Thyroid gland (tissue), 4 donors: ENCODE measurements at regions not wholly inside any gene's neighbourhood (a gene's known extent, or its start where the extent isn't known, plus 50 kb on each side); places are given as distances from the start of the nearest gene placed in this dataset.
"Not testable (repeated sequence)": the region's sequence is repeated elsewhere in the genome, so short reads cannot be mapped to it uniquely, and the experiment has no call there.

ENCODE experiments used
- POLR2A ChIP-seq, 2 donors: fragments of 450-650 bp; IDR thresholded peaks; one replicate each; pipeline ENCODE4 v1.6.1; 2017; ENCODE audit warnings: antibody characterized with exemption in 2 of 2, mild to moderate bottlenecking in 2 of 2, moderate library complexity in 1 of 2
- TF ChIP-seq, protein P1 (sequence below), 6 experiments: fragments of 200-600 bp in 3 of 6; fragments of 450-650 bp in 3 of 6; sonication (generic) in 3 of 6; IDR thresholded peaks; one replicate each; pipeline ENCODE4 v1.5.1; 2016 to 2019; ENCODE audit warnings: antibody characterized with exemption in 6 of 6, mild to moderate bottlenecking in 2 of 6, inconsistent platforms in 1 of 6, moderate library complexity in 1 of 6

GRCh38 chr4:13761581-13761980 lies 134.1 kb upstream of the BOD1L1 start:
- TF ChIP-seq, protein P1, sequence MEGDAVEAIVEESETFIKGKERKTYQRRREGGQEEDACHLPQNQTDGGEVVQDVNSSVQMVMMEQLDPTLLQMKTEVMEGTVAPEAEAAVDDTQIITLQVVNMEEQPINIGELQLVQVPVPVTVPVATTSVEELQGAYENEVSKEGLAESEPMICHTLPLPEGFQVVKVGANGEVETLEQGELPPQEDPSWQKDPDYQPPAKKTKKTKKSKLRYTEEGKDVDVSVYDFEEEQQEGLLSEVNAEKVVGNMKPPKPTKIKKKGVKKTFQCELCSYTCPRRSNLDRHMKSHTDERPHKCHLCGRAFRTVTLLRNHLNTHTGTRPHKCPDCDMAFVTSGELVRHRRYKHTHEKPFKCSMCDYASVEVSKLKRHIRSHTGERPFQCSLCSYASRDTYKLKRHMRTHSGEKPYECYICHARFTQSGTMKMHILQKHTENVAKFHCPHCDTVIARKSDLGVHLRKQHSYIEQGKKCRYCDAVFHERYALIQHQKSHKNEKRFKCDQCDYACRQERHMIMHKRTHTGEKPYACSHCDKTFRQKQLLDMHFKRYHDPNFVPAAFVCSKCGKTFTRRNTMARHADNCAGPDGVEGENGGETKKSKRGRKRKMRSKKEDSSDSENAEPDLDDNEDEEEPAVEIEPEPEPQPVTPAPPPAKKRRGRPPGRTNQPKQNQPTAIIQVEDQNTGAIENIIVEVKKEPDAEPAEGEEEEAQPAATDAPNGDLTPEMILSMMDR (IDR thresholded peaks at IDR 0.05), result not testable (repeated sequence)
- TF ChIP-seq POLR2A (IDR thresholded peaks at IDR 0.05), result not testable (repeated sequence)
